GM12878 (cell line): ENCODE measurements at regions not wholly inside any gene's neighbourhood (a gene's known extent, or its start where the extent isn't known, plus 50 kb on each side); places are given as distances from the start of the nearest gene placed in this dataset.

Source experiments
- CHD1 ChIP-seq: IDR thresholded peaks from 2 replicates; pipeline ENCODE4 v1.6.1; 2012; ENCODE audit warnings: low read depth, low read length, improper control_type of control experiment
- EP300 ChIP-seq, 2 experiments: fragments of 150-350 bp in 1 of 2; IDR thresholded peaks; 2 replicates each; pipeline ENCODE4 v1.6.1; 2011 to 2012; ENCODE audit warnings: low read depth in 2 of 2, low read length in 2 of 2, borderline replicate concordance in 1 of 2, improper control_type of control experiment in 1 of 2, inconsistent platforms in 1 of 2; ENCODE audit not compliant: control insufficient read depth in 1 of 2
- ETV6 ChIP-seq, 2 experiments: fragments of 450-650 bp in 1 of 2; IDR thresholded peaks in 1 of 2; conservative IDR thresholded peaks in 1 of 2; 2 replicates each; pipeline ENCODE4 v1.6.1; 2014; ENCODE audit warnings: antibody characterized with exemption in 1 of 2, borderline replicate concordance in 1 of 2, low read depth in 1 of 2, mild to moderate bottlenecking in 1 of 2, moderate library complexity in 1 of 2
- EZH2 ChIP-seq: IDR thresholded peaks from 2 replicates; pipeline ENCODE4 v1.6.1; 2012; ENCODE audit warnings: low read depth, mild to moderate bottlenecking, control low read depth, inconsistent platforms, low read length, borderline replicate concordance; ENCODE audit not compliant: control insufficient read depth
- HDAC2 ChIP-seq: fragments of 200-600 bp; sonication (generic); IDR thresholded peaks from 2 replicates; pipeline ENCODE4 v1.6.1; 2017
- NFIC ChIP-seq: IDR thresholded peaks from 2 replicates; pipeline ENCODE4 v1.6.1; 2012; ENCODE audit warnings: low read depth, mild to moderate bottlenecking, inconsistent platforms, low read length, moderate library complexity
- PAX5 ChIP-seq: IDR thresholded peaks from 2 replicates; pipeline ENCODE4 v1.6.1; 2011; ENCODE audit warnings: low read depth, low read length, borderline replicate concordance
- TARDBP ChIP-seq: IDR thresholded peaks from 2 replicates; pipeline ENCODE4 v1.6.1; 2016; ENCODE audit warnings: borderline replicate concordance
- YY1 ChIP-seq: IDR thresholded peaks from 2 replicates; pipeline ENCODE4 v1.6.1; 2011; ENCODE audit warnings: low read depth, mild to moderate bottlenecking, low read length
- ZZZ3 ChIP-seq: IDR thresholded peaks from 2 replicates; pipeline ENCODE4 v1.6.1; 2011; ENCODE audit warnings: low read depth; ENCODE audit not compliant: control insufficient read depth, insufficient read length
- TF ChIP-seq, protein P1 (sequence below), 3 experiments: IDR thresholded peaks in 2 of 3; conservative IDR thresholded peaks in 1 of 3; 2 replicates each; pipeline ENCODE4 v1.5.1; 2011; ENCODE audit warnings: low read depth in 3 of 3, low read length in 3 of 3, mild to moderate bottlenecking in 3 of 3, control low read depth in 2 of 3, moderate library complexity in 2 of 3, inconsistent platforms in 1 of 3, mixed read lengths in 1 of 3; ENCODE audit not compliant: control insufficient read depth in 2 of 3, insufficient read depth in 1 of 3; ENCODE audit errors: extremely low read depth in 1 of 3
- TF ChIP-seq, protein P2 (sequence below): IDR thresholded peaks from 2 replicates; pipeline ENCODE4 v1.6.1; 2011; ENCODE audit warnings: low read depth, low read length, improper control_type of control experiment, borderline replicate concordance
- TF ChIP-seq, protein P3 (sequence below): fragments of 450-650 bp; IDR thresholded peaks from 2 replicates; pipeline ENCODE4 v1.6.1; 2016; ENCODE audit warnings: mild to moderate bottlenecking, moderate library complexity, borderline replicate concordance

DNA sequence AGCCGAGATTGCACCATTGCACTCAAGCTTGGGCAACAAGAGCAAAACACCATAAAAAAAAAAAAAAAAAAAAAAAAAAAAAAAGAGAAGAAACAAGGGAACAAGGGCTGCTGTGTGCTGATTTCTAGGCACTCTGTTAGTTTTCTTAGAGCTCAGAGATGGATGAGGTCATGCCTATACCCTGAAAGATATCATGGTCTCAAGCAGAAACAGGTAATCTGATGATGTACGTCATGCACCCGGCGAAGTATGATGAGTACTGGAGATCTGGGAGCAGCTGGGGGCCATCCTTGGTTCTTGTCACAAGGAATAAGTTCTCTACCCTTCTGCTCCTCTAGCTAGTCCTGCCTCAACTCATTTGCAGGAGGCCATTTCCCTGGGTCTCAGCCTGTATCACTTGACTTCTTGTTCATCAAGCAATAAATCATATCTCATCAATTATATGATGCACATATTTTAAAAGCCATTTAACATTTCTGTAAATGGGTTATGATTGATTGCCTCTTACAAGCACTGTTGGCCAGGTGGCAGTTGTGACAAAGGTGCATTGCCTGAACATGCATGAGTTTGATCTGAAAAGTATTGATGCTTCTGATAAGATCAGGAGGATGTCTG, 517.2 kb downstream of the DHX35 start:
- TF ChIP-seq YY1 (no peak), ETV6 (conservative IDR thresholded peaks at IDR 0.05 in 1 of 2, IDR thresholded peaks at IDR 0.05 in 1 of 2; ENCODE audit: borderline replicate concordance in 1 of 2, low read depth in 1 of 2) (no peak), EP300 (IDR thresholded peaks at IDR 0.05; ENCODE audit: borderline replicate concordance in 1 of 2, control insufficient read depth in 1 of 2, low read depth in 2 of 2, low read length in 2 of 2) (no peak), NFIC (no peak), CHD1 (no peak), HDAC2 (no peak), EZH2 (no peak), ZZZ3 (no peak), TARDBP (no peak), PAX5 (no peak)
- TF ChIP-seq, protein P1, sequence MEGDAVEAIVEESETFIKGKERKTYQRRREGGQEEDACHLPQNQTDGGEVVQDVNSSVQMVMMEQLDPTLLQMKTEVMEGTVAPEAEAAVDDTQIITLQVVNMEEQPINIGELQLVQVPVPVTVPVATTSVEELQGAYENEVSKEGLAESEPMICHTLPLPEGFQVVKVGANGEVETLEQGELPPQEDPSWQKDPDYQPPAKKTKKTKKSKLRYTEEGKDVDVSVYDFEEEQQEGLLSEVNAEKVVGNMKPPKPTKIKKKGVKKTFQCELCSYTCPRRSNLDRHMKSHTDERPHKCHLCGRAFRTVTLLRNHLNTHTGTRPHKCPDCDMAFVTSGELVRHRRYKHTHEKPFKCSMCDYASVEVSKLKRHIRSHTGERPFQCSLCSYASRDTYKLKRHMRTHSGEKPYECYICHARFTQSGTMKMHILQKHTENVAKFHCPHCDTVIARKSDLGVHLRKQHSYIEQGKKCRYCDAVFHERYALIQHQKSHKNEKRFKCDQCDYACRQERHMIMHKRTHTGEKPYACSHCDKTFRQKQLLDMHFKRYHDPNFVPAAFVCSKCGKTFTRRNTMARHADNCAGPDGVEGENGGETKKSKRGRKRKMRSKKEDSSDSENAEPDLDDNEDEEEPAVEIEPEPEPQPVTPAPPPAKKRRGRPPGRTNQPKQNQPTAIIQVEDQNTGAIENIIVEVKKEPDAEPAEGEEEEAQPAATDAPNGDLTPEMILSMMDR (IDR thresholded peaks at IDR 0.05 in 2 of 3, conservative IDR thresholded peaks at IDR 0.05 in 1 of 3; ENCODE audit: control insufficient read depth in 2 of 3, extremely low read depth in 1 of 3, insufficient read depth in 1 of 3, low read depth in 3 of 3, low read length in 3 of 3): no peak
- TF ChIP-seq, protein P2, sequence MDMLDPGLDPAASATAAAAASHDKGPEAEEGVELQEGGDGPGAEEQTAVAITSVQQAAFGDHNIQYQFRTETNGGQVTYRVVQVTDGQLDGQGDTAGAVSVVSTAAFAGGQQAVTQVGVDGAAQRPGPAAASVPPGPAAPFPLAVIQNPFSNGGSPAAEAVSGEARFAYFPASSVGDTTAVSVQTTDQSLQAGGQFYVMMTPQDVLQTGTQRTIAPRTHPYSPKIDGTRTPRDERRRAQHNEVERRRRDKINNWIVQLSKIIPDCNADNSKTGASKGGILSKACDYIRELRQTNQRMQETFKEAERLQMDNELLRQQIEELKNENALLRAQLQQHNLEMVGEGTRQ: no peak
- TF ChIP-seq, protein P3, sequence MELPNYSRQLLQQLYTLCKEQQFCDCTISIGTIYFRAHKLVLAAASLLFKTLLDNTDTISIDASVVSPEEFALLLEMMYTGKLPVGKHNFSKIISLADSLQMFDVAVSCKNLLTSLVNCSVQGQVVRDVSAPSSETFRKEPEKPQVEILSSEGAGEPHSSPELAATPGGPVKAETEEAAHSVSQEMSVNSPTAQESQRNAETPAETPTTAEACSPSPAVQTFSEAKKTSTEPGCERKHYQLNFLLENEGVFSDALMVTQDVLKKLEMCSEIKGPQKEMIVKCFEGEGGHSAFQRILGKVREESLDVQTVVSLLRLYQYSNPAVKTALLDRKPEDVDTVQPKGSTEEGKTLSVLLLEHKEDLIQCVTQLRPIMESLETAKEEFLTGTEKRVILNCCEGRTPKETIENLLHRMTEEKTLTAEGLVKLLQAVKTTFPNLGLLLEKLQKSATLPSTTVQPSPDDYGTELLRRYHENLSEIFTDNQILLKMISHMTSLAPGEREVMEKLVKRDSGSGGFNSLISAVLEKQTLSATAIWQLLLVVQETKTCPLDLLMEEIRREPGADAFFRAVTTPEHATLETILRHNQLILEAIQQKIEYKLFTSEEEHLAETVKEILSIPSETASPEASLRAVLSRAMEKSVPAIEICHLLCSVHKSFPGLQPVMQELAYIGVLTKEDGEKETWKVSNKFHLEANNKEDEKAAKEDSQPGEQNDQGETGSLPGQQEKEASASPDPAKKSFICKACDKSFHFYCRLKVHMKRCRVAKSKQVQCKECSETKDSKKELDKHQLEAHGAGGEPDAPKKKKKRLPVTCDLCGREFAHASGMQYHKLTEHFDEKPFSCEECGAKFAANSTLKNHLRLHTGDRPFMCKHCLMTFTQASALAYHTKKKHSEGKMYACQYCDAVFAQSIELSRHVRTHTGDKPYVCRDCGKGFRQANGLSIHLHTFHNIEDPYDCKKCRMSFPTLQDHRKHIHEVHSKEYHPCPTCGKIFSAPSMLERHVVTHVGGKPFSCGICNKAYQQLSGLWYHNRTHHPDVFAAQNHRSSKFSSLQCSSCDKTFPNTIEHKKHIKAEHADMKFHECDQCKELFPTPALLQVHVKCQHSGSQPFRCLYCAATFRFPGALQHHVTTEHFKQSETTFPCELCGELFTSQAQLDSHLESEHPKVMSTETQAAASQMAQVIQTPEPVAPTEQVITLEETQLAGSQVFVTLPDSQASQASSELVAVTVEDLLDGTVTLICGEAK: no peak
